CD4-positive, alpha-beta T cell treated with Interleukin-17A for 1 hour (primary cell): ENCODE measurements at regions not wholly inside any gene's neighbourhood (a gene's known extent, or its start where the extent isn't known, plus 50 kb on each side); places are given as distances from the start of the nearest gene placed in this dataset.
"Not testable (repeated sequence)": the region's sequence is repeated elsewhere in the genome, so short reads cannot be mapped to it uniquely, and the experiment has no call there.

Source experiments
- DNase-seq: peaks from one replicate; pipeline ENCODE4 v3.0.0-alpha.2; 2020

DNA sequence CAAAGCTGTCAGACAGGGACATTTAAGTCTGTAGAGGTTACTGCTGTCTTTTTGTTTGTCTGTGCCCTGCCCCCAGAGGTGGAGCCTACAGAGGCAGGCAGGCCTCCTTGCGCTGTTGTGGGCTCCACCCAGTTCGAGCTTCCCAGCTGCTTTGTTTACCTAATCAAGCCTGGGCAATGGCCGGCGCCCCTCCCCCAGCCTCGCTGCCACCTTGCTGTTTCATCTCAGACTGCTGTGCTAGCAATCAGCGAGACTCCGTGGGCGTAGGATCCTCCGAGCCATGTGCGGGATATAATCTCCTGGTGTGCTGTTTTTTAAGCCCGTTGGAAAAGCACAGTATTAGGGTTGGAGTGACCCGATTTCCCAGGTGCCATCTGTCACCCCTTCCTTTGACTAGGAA is 454.2 kb upstream of the CCDC196 start:
- DNase-seq, result not testable (repeated sequence)

DNA sequence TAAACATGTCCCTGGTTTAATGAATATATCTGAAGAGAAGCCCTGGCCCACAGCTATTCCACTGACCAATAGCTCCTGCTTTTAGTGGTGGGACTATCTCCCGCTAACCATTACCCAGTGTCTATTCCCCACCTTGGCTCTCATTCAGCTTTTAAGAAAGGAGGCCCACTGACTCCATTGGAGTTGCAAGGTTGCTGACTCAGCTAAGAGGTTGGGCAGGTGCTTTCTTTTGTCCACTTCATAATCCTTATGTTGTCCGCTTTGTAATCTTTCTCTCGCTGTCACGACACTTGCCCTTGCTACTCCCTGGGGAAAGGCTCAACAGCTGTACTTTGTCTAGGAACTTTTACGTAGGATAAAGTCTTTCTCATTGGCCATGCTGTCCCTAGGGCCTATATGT is 453.4 kb upstream of the CCDC196 start:
- DNase-seq, result no peak

DNA sequence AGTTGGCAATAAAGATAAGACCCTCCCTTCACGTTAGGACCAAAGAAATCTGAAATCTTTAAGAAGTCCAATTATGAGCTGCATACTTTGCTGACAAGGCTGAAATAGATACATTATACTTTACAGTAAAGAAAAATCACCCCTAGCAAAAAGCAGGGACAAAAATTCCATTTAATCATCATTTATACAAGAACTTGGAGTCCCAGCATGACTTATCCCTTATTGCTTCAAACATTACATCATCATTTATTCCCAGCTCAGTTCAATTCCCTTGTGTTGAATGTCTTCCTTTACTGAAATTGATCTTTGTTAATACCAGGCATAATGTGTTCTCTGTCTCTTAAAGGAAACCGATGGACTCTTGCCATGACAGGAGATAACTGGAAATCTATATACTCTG is 449.6 kb upstream of the CCDC196 start:
- no peak for DNase-seq

DNA sequence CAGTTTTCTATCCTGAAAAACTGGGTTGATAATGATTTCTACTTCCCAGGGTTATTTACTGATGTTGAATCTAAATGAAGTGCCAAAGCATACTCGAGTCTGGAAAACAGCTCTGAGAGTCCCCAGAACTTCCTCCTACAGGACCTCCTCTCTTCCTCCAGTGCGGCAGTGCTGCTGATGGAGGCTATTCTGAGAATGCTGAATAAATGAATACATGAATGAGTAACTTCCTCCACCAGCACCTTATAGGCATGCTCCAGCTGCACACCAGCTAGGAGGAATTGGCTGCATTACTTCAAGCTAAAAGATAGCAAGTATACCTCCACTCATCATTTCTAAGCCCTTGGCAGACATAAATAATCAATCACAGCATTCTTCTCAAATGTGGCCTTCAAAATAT is 448.8 kb upstream of the CCDC196 start:
- no peak for DNase-seq

DNA sequence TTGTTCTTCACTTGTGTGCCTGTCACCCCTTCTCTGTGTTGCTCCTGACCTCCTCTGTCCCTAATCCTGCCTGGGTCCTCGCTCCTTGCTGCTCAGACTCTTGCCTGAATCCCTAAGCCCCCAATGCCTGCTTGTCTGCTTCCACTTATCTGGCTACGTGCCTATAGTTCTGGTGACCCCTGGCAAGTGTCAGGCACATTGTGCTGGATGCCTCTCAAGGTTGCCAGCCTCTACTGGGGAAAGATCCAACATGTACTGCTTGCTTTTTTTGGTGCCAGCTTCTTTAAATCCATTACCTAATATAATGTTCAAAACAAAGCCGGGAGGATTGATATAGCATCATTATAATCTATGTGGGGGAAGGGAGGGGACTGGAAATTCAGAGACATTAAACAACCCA is 448.0 kb upstream of the CCDC196 start:
- no peak for DNase-seq

DNA sequence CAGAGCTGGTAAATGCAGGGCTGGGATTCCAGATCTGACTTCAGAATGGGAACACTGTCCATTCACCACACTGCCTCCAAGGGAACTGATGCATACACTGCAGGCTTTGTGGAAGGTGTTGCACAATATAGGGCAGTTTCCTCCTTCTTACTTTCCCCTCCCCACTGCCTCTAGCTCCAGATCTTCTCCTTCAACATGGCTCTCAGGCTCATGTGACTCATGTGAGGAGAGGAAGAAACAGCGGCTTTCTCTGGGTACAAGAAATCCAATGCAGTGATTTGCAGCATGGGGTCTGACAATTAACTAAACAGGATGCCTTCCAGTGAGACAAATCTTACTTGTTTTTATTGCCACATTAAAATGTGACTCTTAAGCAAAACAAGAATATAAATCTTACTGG is 447.6 kb upstream of the CCDC196 start:
- no peak for DNase-seq

DNA sequence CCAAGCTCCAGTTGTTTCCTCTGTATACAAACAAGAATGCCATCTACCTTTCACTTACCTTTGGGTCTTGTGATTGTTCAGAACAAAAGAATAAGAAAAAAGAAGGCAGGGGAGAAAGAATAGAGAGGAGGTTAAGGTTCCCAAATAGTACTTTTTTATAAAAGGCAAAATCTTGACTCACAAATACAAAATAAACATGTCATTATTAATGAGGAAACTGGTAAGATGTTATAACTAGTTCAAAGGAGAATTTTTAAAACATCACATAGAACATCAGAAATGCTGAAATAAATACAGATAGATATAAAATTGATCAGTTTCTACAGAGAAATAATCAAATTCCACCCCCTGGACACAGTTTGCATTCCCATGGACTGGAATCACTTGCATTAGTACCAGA is 446.7 kb upstream of the CCDC196 start:
- no peak for DNase-seq

DNA sequence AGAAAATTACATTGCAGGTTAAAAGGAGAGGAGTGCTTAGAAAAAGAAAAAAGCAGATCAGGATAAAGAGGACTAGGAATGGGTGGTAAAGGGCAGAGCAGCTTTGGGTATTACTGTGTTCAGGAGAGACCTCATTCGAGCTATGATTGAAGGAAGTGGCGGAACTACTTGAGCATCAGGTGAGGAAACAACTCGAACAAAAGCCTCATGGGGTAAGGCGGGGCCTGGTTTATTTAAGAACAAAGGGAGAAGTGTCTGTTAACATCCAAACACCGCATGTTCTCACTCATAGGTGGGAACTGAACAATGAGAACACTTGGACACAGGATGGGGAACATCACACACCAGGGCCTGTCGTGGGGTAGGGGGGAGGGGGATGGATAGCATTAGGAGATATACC is 444.6 kb upstream of the CCDC196 start:
- DNase-seq, result no peak

DNA sequence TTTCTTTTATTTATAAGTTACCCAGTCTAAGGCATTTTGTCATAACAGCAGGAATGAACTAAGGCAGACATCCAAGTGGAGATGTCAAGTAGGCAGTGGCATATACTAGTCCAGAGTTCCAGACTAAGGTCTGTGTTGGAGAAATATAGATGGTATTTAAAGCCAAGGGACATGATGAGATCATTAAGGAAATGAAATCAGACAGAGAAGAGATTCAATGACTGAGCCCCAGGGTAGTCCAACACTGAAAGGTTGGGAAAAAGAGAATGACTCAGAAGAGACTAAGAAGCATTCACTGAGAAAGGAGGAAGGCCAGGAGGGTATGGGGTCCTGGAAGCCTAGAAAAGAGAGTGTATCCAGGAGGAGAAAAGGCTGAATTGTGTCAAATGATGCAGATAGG is 442.2 kb upstream of the CCDC196 start:
- no peak for DNase-seq

DNA sequence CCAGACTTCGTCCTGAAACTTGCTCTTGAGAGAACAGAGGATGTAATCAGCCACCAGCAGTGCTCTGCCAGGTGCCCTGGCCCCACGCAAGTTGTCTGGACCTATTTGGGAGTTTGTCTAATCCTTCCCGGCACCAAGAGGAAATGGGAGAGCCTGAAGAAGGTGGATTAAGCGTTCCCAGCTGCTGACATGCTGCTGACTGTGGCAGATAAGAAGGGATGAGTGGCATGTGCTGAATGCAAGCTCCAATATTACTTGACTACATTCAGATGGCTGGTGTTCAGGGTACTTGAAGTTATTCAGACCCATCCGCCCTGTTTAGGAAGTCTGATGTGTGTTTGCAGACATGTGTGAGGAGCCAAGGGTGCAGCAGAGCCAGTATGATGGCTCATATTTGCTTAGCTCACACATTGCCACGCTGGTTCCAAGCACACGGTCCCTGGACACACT is 440.6 kb upstream of the CCDC196 start:
- DNase-seq, result no peak

DNA sequence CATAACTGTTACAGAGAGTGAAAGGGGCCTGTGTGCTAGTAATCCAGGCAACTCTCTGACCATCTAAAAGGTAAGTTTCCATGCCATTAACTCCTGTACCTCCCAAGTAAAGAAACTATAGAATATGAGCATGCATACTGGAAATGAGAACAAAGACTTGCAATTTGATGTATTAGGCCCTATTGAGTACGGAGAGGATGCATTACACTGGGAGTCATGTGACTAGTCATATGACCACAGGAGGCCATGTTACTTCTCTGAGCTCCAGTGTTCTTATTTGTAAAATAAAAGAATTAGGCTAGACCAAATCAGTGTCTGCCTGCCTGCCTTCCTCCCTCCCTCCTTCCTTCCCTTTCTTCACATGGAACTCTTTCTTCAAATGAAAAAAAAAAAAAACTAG is 440.1 kb upstream of the CCDC196 start:
- DNase-seq, result no peak

DNA sequence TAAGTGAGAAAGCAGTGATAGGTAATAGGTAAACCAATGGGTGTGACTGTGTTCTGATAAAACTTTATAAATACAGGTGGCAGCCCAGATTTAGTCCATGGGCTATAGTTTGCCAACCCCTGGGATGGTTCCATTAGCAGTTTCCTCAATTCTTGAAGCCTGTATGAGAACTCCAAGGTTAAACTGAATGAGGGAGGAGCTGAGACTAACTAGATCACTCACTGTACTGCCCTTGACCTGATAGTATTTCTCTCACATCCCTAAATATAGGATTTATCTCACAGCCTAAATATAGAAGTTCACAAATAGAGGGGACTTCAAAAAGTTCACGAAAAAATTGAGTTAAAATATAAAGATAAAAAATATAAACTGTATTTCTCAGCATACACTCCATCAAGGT is 439.6 kb upstream of the CCDC196 start:
- no peak for DNase-seq

DNA sequence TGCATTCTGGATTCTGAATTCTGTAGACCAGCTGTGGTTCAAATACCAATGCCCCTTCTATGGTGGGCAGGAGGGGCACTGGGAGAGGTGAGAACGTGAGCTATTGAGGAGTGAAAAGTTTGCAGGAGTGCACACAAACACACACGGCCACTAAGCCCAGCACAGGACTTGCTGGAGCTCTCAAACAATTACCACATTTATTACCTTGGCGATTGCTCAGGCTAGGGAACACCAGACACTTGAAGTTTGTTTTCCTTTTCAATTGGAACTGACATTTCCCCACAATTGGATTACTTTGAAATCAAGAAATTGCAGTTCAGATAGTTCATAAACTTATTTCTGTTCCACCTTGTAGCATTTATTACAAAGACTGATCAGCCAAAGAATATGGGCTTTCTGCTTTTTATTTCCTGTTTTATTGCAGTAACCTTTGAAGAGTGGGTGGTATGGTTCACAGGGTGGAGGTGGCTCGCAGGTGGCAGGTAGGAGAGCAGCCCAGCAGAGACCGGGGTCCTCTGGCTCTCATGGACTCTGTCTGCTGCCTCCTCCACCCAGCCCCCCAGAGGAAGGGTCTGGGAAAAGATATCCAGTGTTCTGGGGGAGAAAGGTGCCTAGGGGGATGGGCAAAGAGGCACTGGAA is 429.8 kb upstream of the CCDC196 start:
- DNase-seq, result no peak

DNA sequence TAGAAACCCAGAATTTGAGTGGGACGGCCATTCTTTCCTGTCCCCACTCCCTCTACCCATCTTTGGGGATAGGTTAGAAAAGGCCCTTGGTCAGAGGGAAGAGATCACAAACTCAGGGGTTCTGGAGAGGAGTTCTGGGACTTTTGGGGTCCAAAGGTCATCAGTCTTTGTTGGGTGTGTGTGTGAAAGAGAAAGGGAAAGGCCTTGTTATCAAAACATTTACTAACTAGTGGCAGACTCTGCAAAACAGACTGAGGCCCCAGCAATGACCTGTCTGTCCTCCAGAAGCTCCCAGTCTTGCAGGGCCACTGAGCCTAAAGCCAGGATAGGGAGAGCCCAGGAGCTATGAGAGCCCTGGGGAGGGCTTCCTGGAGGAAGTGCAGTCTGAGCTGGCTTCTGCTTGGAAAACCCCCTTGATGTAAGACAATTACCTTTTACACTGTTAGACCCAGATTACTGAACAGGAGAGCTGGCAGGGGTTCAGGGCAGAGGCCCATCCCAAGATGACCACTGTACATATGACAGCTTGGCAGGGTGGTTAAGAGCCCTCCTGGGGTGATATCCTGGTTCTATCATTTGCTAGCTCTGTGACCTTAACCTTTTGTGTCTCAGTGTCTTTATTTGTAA is 429.1 kb upstream of the CCDC196 start:
- no peak for DNase-seq

DNA sequence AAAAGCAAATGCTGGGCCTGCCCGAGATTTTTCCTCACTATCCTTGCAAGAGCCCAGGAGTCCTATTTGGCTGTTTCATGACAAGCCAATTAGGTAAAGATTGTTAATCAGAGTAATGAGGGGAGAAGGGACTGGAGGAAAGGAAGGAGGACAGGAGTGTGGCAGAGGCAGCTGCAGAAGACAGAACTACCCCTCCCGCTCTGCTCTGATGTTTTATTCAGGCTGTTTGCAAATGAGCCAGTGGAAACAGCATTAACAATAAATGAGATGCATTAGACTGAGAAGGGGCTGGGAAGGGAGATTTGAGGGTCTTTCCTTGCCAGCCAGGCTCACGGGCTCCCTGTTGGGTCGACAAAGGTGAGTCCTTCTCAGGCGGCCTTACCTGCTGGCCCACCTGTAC is 421.0 kb upstream of the CCDC196 start:
- no peak for DNase-seq

DNA sequence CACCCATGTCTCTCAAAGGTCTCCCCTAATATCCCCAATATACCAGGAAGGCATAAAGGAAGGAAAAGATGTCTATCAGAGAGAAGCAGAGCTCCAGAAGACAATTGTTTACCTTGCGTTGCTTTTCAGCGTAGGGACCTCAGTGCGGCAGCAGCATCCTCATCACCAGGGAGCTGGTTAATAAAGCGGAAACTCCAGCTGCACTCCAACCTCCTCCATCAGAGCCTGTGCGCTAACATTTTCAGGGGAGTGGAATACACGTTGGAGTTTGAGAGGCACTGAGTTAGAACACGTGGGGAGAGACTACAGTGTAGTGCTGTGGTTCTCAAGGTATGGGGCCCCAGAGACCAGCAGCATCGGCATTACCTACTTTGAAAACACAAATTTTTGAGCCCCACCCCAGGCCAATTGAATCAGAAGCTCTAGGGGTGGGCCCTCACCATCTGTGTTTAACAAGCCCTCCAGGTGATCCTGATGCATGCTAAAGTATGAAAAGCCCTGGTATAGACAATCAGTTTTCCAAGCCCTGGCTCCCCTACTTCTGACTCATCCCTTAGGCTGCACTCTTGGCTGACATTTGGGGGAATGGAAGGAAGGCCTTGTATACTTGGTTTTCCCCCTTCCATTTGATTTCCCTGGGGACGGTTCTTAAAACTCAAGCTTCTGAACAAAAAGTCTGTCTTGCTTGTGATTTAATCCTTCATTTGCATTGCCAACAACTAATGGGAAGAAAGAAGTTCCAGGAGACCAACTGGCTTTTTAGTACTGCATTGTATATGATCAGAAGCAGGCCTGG is 419.0 kb upstream of the CCDC196 start:
- no peak for DNase-seq

DNA sequence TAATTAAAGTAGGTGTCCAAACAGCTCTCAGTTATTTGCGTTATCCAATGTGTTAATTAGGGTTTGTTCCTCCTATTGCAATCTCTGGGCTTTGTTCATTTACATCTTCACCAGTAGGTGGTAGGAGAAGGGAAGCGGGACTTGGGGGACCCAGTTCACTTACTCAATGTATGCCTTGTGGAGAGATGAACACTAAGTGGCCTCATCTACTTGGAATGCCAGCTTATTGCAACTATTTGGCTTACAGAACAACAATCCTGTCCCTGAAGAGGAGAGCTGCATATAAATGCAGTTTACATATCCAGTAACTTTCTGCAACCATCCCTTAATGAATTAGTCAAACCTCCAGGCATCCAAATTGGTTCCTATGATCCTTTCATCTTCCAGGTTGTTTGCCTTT is 417.1 kb upstream of the CCDC196 start:
- no peak for DNase-seq

DNA sequence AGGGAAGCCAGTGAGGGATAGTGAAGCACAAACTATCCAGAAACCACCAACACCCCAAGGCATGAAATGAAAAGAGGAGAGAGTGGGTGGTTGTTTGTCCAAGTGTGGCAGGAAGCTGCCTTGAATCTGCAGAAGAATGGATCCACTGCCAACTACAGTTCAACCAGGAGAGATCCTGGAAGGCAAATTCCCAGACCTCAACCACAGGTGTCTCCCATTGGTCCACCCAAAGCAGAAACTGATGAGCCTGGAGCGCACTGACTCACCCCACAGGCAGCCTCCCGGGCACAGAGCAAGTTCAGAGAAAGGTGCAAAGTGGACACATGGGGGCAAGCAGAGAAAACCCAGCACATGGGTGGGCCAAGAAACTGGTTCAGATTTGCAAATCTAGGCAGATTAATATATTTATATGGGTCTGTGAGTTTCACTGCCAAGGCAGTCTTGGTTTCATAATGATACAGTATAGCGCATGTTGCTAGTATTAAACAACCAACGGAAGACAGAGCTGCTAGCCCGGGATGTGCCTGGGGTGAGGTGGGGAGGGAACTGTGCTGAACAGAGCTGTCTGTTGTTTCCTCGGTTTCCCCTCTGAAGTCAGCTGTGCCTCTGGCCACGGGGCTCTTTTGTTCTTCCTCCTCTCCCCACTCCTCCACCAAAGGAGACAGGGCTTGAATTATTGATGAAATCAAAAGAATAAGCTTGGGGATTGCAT is 416.2 kb upstream of the CCDC196 start:
- DNase-seq, result no peak

DNA sequence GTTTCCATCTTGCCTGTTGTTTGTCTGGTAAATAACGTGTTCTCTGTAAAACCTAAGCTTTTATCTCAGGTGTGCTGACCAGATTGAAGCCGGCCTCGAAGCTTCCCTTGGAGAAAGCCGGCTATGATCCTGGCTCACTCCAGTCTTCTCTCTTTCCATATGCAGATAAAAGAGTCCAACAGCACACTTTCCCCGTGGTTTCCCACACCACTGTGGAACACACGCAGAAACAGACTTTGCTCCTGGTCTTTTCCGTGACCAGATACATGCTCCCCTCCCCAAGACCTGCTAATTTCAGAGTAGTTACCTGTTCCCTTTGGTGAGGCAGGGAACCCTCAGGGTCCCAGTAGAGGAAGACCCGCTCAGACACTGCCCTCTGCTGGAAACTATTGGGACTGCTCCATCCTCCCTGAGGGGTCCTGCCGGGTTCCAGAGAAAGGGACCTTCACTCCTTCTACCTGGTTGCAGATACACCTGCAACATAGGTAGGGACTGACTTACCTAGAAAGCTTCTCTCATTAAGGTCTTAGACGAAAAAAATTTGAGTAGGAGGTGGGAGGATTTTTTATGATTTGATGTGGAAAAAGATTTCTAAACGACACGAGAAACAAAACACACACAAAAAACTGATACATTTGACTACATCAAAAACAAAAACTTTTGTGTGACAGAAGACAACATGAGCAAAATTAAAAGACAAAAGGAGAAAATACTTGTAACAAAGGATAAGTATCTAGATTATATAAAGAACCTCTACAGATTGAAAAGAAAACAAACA is 415.4 kb upstream of the CCDC196 start:
- peak; percentile 74 for DNase-seq

DNA sequence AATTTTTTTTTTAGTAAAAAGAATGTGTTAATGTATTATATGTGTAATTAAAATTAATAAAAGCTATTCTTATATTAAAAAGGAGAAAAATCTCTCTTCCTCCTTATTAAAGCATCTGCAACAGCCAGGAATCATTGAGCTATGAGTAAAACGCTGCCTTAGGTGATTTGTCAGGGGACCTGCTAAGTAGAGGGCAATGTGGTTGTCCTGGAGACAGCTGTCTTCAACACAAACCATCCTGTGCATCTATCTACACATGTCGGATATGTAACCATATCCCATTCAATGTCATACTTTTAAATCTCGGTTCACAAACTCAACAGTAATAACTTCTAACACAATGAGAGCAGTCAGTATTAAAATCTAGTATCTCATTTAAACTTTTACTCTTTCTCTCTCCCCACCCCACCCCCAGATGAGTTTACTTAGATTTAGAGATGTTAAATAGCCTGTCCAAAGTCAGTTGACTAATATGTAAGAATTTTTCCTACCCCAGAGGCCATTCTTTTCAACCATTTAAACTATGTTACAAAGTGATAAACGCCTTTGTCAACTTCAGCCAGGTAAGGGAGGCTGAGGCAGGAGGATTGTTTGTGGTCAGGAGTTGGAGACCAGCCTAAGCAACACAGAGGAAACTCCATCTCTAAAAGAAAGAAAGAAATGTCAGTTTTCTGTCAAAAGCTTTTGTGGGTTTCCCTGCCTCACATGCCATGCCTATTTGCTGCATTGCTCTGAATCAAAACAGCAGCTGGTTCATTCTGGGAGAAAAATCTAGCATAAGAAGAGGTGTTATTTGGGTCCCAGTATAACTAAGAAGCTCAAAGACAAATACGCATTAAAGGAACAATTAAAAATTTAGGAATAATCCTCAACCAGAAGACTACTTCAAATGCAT is 413.7 kb upstream of the CCDC196 start:
- DNase-seq, result no peak

DNA sequence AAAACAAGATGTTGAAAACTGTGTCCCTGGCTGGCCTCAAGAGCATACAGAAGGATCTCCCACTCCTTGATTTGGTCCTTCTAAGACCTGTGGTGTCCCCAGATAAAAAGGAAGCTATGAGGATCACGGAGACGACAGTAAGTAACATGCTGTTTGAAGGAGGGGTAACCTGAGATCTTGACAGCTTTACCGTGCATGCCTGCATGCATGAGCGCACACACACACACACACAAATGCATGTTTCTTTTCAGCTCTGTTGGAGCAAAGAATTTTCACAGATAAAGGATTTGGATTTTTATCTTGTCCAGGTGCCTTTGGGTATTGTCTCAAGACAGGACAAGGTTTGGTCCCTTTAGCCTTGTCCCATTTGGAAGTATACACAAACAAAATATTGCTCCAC is 411.6 kb upstream of the CCDC196 start:
- no peak for DNase-seq

DNA sequence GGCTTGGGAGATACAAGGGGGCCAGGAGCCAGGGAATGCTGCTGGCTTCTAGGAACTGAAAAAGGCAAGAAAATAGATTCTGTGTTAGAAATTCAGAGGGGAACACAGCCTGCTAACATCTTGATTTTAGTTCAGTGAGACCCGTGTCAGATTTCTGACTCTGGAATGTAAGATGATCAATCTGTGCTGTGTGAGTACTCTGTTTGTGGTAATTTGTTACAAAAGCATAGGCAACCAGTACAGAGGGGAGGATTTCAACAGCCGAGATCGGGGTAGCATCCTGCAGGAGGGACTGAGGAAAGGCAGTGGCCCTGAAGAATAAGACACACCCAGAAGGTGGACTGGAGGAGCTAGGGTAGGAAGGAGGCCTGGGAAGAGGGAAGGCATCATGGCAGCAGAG is 410.0 kb upstream of the CCDC196 start:
- no peak for DNase-seq
